Sigmoid colon (tissue), 4 donors: ENCODE measurements at regions not wholly inside any gene's neighbourhood (a gene's known extent, or its start where the extent isn't known, plus 50 kb on each side); places are given as distances from the start of the nearest gene placed in this dataset.
"Not testable (repeated sequence)": the region's sequence is repeated elsewhere in the genome, so short reads cannot be mapped to it uniquely, and the experiment has no call there.

Experiments
- EP300 ChIP-seq, 4 donors: sonication (generic); formaldehyde crosslinking; IDR thresholded peaks; one replicate each; pipeline ENCODE4 v1.6.1; 2017; ENCODE audit warnings: antibody characterized with exemption in 4 of 4
- POLR2A ChIP-seq, 2 donors: fragments of 450-650 bp; IDR thresholded peaks; one replicate each; pipeline ENCODE4 v1.6.1; 2016; ENCODE audit warnings: antibody characterized with exemption in 2 of 2, mild to moderate bottlenecking in 2 of 2, moderate library complexity in 2 of 2
- POLR2AphosphoS5 ChIP-seq, 4 donors: sonication (generic); formaldehyde crosslinking; IDR thresholded peaks; one replicate each; pipeline ENCODE4 v1.6.1; 2017; ENCODE audit warnings: antibody characterized with exemption in 4 of 4
- TF ChIP-seq, protein P1 (sequence below), 4 experiments: fragments of 450-650 bp in 3 of 4; fragments of 200-600 bp in 1 of 4; IDR thresholded peaks; one replicate each; pipeline ENCODE4 v1.5.1; 2016 to 2019; ENCODE audit warnings: antibody characterized with exemption in 4 of 4, mild to moderate bottlenecking in 3 of 4, moderate library complexity in 2 of 4

DNA sequence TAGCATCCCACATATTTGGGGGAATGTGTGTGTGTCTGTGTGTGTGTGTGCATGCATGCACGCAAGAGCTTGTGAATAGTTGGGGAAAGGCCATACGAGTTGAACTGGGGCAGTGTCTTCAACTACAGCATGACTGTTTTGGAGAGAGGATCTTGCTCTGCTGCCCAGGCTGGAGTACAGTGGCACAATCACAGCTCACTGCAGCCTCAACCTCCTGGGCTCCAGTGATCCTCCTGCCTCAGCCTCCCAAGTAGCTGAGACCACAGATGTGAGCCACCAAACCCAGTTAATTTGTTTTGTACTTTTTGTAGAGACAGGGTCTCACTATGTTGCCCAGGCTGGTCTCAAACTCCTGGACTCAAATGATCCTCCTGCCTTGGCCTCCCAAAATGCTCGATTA lies 169.8 kb downstream of the SLC38A4 start:
- TF ChIP-seq, protein P1, sequence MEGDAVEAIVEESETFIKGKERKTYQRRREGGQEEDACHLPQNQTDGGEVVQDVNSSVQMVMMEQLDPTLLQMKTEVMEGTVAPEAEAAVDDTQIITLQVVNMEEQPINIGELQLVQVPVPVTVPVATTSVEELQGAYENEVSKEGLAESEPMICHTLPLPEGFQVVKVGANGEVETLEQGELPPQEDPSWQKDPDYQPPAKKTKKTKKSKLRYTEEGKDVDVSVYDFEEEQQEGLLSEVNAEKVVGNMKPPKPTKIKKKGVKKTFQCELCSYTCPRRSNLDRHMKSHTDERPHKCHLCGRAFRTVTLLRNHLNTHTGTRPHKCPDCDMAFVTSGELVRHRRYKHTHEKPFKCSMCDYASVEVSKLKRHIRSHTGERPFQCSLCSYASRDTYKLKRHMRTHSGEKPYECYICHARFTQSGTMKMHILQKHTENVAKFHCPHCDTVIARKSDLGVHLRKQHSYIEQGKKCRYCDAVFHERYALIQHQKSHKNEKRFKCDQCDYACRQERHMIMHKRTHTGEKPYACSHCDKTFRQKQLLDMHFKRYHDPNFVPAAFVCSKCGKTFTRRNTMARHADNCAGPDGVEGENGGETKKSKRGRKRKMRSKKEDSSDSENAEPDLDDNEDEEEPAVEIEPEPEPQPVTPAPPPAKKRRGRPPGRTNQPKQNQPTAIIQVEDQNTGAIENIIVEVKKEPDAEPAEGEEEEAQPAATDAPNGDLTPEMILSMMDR (IDR thresholded peaks at IDR 0.05) = not testable (repeated sequence)
- TF ChIP-seq POLR2A, EP300, POLR2AphosphoS5 (IDR thresholded peaks at IDR 0.05): not testable (repeated sequence)
